ENCODE measurements at regions not wholly inside any gene's neighbourhood (a gene's known extent, or its start where the extent isn't known, plus 50 kb on each side); places are given as distances from the start of the nearest gene placed in this dataset.

DNA sequence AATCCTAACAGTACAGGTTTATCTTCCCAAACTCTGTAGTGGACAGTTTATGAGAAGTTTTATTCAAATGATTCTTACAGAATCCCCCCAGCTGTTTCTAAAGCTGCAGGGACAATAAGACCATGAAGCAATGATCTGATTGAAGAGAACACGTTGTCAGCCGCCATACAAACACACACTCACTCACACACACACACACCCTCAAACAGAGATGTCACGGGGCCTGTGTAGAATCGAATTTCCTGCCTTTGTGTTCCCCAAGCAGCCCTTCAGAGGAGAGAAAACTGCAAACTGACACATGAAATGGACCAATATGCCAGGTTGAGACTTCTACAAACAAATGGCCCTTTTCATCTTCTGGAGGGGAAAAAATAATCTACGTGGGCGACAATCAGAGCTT lies 80.5 kb upstream of the TBX3 start:
- TF ChIP-seq, protein P1, sequence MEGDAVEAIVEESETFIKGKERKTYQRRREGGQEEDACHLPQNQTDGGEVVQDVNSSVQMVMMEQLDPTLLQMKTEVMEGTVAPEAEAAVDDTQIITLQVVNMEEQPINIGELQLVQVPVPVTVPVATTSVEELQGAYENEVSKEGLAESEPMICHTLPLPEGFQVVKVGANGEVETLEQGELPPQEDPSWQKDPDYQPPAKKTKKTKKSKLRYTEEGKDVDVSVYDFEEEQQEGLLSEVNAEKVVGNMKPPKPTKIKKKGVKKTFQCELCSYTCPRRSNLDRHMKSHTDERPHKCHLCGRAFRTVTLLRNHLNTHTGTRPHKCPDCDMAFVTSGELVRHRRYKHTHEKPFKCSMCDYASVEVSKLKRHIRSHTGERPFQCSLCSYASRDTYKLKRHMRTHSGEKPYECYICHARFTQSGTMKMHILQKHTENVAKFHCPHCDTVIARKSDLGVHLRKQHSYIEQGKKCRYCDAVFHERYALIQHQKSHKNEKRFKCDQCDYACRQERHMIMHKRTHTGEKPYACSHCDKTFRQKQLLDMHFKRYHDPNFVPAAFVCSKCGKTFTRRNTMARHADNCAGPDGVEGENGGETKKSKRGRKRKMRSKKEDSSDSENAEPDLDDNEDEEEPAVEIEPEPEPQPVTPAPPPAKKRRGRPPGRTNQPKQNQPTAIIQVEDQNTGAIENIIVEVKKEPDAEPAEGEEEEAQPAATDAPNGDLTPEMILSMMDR (IDR thresholded peaks at IDR 0.05) = no peak
- no peak for TF ChIP-seq POLR2A (IDR thresholded peaks at IDR 0.05)

All from lower leg skin (tissue), 3 donors.